Stimulated activated CD8-positive, alpha-beta memory T cell treated with anti-CD3 and anti-CD28 coated beads, Interleukin-2, amount 100 ng/mL, for 48 hours (primary cell): ENCODE measurements at regions not wholly inside any gene's neighbourhood (a gene's known extent, or its start where the extent isn't known, plus 50 kb on each side); places are given as distances from the start of the nearest gene placed in this dataset.

Experiments used
- DNase-seq, 2 donors: peaks; one replicate each; pipeline ENCODE4 v3.0.0-alpha.2; 2020; ENCODE audit warnings: low read depth in 2 of 2

- DNase-seq: no peak
These were observed 56.6 kb upstream of the SMOC2 start for GRCh38 chr6:168384045-168385036.

- DNase-seq: no peak
These were observed 55.8 kb upstream of the SMOC2 start for GRCh38 chr6:168385037-168385759.

- DNase-seq: no peak
These were observed 54.9 kb upstream of the SMOC2 start for GRCh38 chr6:168385858-168386735.

GRCh38 chr6:168386973-168387372 lies 54.0 kb upstream of the SMOC2 start:
- no peak for DNase-seq

- DNase-seq: no peak
These were observed 53.6 kb upstream of the SMOC2 start for GRCh38 chr6:168387426-168387825.

- DNase-seq: no peak
These were observed 53.1 kb upstream of the SMOC2 start for GRCh38 chr6:168387911-168388310.

- no peak for DNase-seq
These were observed 52.0 kb upstream of the SMOC2 start for GRCh38 chr6:168388641-168389633.

- no peak for DNase-seq
These were observed 50.1 kb upstream of the SMOC2 start for GRCh38 chr6:168390749-168391420.
